HepG2 (cell line): ENCODE measurements at regions not wholly inside any gene's neighbourhood (a gene's known extent, or its start where the extent isn't known, plus 50 kb on each side); places are given as distances from the start of the nearest gene placed in this dataset.

Source experiments
- ATAC-seq: fragments of 200-7000 bp; cut with Tn5 transposase; 3 replicates; pipeline ENCODE4 v1.9.1; 2020; ENCODE audit warnings: mild to moderate bottlenecking, moderate library complexity
- BruUV-seq: library from RNA; stranded (reverse); fragments of 400-500 nt; replicated peaks from 2 replicates; lab custom pipeline; 2021; lab: Mats Ljungman, UMichigan
- CTCF ChIA-PET: fragments of 300-600 bp; formaldehyde crosslinking; extraction: SDS; loops from one replicate; lab custom pipeline; 2021; ENCODE audit warnings: low total read pairs, inconsistent platforms, low intra/inter-chr PET ratio; lab: Yijun Ruan, JAX
- POLR2A ChIA-PET: fragments of 350-600 bp; sonication (Branson Sonifier 250); formaldehyde crosslinking; loops from one replicate; lab custom pipeline; 2020; ENCODE audit warnings: antibody characterized with exemption, inconsistent platforms; lab: Yijun Ruan, JAX
- DNase-seq: peaks from one replicate; pipeline ENCODE4 v3.0.0-alpha.2; 2015; ENCODE audit warnings: low spot score
- FAIRE-seq: peaks from 3 replicates; lab custom pipeline; 2011; peaks lifted over from hg19 to GRCh38; lab: Jason Lieb, UNC
- H2AFZ ChIP-seq: one replicate; pipeline ENCODE4 v1.6.1; 2011; ENCODE audit warnings: low read length, inconsistent platforms
- H3K27ac ChIP-seq: fragments of 300-600 bp; 3 replicates; pipeline ENCODE4 v1.8.0; 2011; ENCODE audit warnings: mixed run types, mild to moderate bottlenecking, mixed read lengths, low read length, inconsistent platforms; ENCODE audit not compliant: insufficient read depth; ENCODE audit errors: extremely low read length
- H3K27me3 ChIP-seq, 2 experiments: fragments of 200-600 bp in 1 of 2; 2 replicates in 1 of 2; 3 replicates in 1 of 2; pipeline versions ENCODE4 v1.6.0 to v1.8.0; 2011; ENCODE audit warnings: low read length in 2 of 2, mild to moderate bottlenecking in 2 of 2, moderate library complexity in 2 of 2, inconsistent platforms in 1 of 2; ENCODE audit not compliant: insufficient read depth in 2 of 2, control insufficient read depth in 1 of 2
- H3K36me3 ChIP-seq, 2 experiments: fragments of 200-600 bp in 1 of 2; replicated peaks in 1 of 2; 2 replicates in 1 of 2; 3 replicates in 1 of 2; pipeline versions ENCODE4 v1.5.1 to v1.8.0; 2011; ENCODE audit warnings: low read length in 2 of 2, inconsistent platforms in 1 of 2; ENCODE audit not compliant: insufficient read depth in 2 of 2, control insufficient read depth in 1 of 2
- H3K4me1 ChIP-seq: 2 replicates; pipeline ENCODE4 v1.5.1; 2012; ENCODE audit warnings: low read length, inconsistent platforms; ENCODE audit not compliant: insufficient read depth
- H3K4me2 ChIP-seq: 2 replicates; pipeline ENCODE4 v1.6.0; 2011; ENCODE audit warnings: low read depth, low read length, inconsistent platforms
- H3K4me3 ChIP-seq, 3 experiments: fragments of 200-600 bp in 1 of 3; sonication (generic), shearing (Covaris generic) in 1 of 3; replicated peaks in 1 of 3; 2 replicates each; pipeline ENCODE4 v1.5.1; 2011 to 2016; ENCODE audit warnings: low read length in 3 of 3, inconsistent platforms in 2 of 3, low read depth in 2 of 3, mild to moderate bottlenecking in 2 of 3, control low read depth in 1 of 3, mixed read lengths in 1 of 3; ENCODE audit not compliant: insufficient read depth in 1 of 3
- H3K79me2 ChIP-seq: one replicate; pipeline ENCODE4 v1.6.1; 2011; ENCODE audit warnings: low read length, inconsistent platforms; ENCODE audit not compliant: insufficient read depth
- H3K9ac ChIP-seq: 2 replicates; pipeline ENCODE4 v1.6.0; 2011; ENCODE audit warnings: mild to moderate bottlenecking, low read depth, low read length, inconsistent platforms; ENCODE audit not compliant: insufficient read depth
- H3K9me3 ChIP-seq: 2 replicates; pipeline ENCODE4 v1.5.1; 2012; ENCODE audit warnings: mild to moderate bottlenecking, low read length
- H4K20me1 ChIP-seq: 2 replicates; pipeline ENCODE4 v1.6.0; 2011; ENCODE audit warnings: inconsistent platforms, mild to moderate bottlenecking, low read length, moderate library complexity; ENCODE audit not compliant: insufficient read depth
- ARNTL ChIP-seq: sonication (generic); formaldehyde crosslinking; IDR thresholded peaks from 2 replicates; pipeline ENCODE4 v1.4.0; 2020; ENCODE audit warnings: mild to moderate bottlenecking, missing genetic modification reagents
- BCL6 ChIP-seq: IDR thresholded peaks from 2 replicates; pipeline ENCODE4 v1.6.1; 2016; ENCODE audit warnings: missing genetic modification reagents, missing compliant biosample characterization
- CHD2 ChIP-seq: IDR thresholded peaks from 2 replicates; pipeline ENCODE4 v1.6.1; 2011; ENCODE audit warnings: low read depth, low read length, improper control_type of control experiment
- EEA1 ChIP-seq: sonication (generic); formaldehyde crosslinking; IDR thresholded peaks from 2 replicates; pipeline ENCODE4 v1.5.1; 2020; ENCODE audit warnings: mild to moderate bottlenecking, missing genetic modification reagents, borderline replicate concordance
- ETS1 ChIP-seq: sonication (generic); formaldehyde crosslinking; IDR thresholded peaks from 2 replicates; pipeline ENCODE4 v1.4.0; 2020; ENCODE audit warnings: missing genetic modification reagents
- PRDM10 ChIP-seq: sonication (generic); formaldehyde crosslinking; IDR thresholded peaks from 2 replicates; pipeline ENCODE4 v1.4.0; 2020; ENCODE audit warnings: low read depth, missing genetic modification reagents
- TBX2 ChIP-seq: sonication (generic); formaldehyde crosslinking; IDR thresholded peaks from 2 replicates; pipeline ENCODE4 v1.5.0; 2020; ENCODE audit warnings: missing genetic modification reagents, mild to moderate bottlenecking, borderline replicate concordance
- ZNF232 ChIP-seq: sonication (generic); formaldehyde crosslinking; IDR thresholded peaks from 2 replicates; pipeline ENCODE4 v1.4.0; 2020; ENCODE audit warnings: missing genetic modification reagents, borderline replicate concordance
- ZNF264 ChIP-seq: sonication (generic); formaldehyde crosslinking; IDR thresholded peaks from 2 replicates; pipeline ENCODE4 v1.4.0; 2020; ENCODE audit warnings: missing genetic modification reagents
- ZNF317 ChIP-seq: sonication (generic); formaldehyde crosslinking; IDR thresholded peaks from 2 replicates; pipeline ENCODE4 v1.5.0; 2020; ENCODE audit warnings: mild to moderate bottlenecking, missing genetic modification reagents
- ZNF34 ChIP-seq: sonication (generic); formaldehyde crosslinking; IDR thresholded peaks from 2 replicates; pipeline ENCODE4 v1.4.0; 2020; ENCODE audit warnings: mild to moderate bottlenecking, missing genetic modification reagents, borderline replicate concordance
- ZNF678 ChIP-seq: sonication (generic); formaldehyde crosslinking; IDR thresholded peaks from 2 replicates; pipeline ENCODE4 v1.4.0; 2020; ENCODE audit warnings: mild to moderate bottlenecking, missing genetic modification reagents
- ZNF788 ChIP-seq: sonication (generic); formaldehyde crosslinking; IDR thresholded peaks from 2 replicates; pipeline ENCODE4 v1.5.0; 2020; ENCODE audit warnings: mild to moderate bottlenecking, missing genetic modification reagents, borderline replicate concordance
- ZSCAN30 ChIP-seq: sonication (generic); formaldehyde crosslinking; IDR thresholded peaks from 2 replicates; pipeline ENCODE4 v1.5.0; 2020; ENCODE audit warnings: mild to moderate bottlenecking, missing genetic modification reagents
- WGBS: methylation state at CpG from one replicate; pipeline ENCODE4 v1.1.6; 2017; ENCODE audit warnings: low lambda C conversion rate; 5-methylcytosine and 5-hydroxymethylcytosine counted together
- in situ Hi-C: cut with HindIII; loops from 2 replicates; pipeline ENCODE4 v1.10.0; 2017; ENCODE audit warnings: low pct_unique_long_range_greater_than_20kb; ENCODE audit not compliant: extremely low pct_ligation_motif_present
- intact Hi-C: fragments of 100-400 bp; cut with micrococcal nuclease; formaldehyde crosslinking; loops from one replicate; pipeline ENCODE4 v1.10.0; 2022; ENCODE audit not compliant: unreplicated experiment
- TF ChIP-seq, protein P1 (sequence below): sonication (generic); formaldehyde crosslinking; conservative IDR thresholded peaks from 2 replicates; pipeline ENCODE4 v1.8.0; 2022; ENCODE audit warnings: low read depth, missing genetic modification reagents

DNA sequence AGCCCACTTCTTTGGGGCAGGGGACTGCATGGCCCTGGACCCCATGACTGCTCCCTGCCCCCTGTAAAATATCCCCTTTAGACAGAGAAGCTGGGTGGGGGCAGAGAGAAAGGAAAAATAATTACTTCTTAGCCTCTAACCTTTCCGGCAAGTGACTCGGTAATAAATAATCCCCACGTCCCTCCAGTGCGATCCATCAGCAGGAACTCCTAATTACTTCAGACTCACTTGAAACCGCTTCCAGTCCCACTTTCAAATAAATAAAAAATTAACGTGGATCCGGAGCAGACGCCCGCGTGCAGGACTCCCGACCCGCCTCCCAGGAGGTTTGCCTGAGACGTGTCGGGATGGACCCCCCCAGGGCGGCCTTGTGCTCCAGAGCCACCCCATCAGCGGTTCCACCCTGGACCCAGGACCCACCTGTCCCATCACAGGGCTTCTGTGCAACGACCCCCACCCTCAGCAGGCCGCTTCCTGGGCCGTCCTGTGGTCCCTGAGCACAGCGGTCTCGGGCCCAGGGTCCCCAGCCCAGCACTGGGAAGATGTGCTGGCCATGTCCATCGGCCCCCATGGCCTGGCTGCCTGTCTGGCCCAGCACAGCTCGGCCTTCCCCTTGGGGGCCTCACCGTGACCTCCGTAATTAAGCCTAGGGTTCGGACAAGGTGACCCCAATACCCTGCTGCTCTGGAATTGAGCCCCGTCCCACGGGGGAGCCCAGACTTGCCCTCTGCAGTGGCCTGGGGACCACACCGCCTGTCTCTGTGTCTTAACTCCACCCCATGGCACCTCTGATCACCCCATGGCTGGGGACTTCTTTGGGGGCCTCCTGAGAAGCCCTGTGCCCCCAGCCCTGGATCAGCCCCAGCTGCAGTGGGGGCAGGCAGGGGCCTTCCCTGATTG, 108.0 kb downstream of the UNCX start:
- Histone ChIP-seq H3K36me3 (no peaks in the 10 kb centered on the region), H3K9ac (no peak overlapping the region), H3K27ac (no peak overlapping the region), H3K27me3 (peaks cover 6 to 48% of the 10 kb centered on the region in 2 experiments), H4K20me1 (no peaks in the 10 kb centered on the region), H2AFZ (no peak overlapping the region), H3K4me1 (no peaks in the 10 kb centered on the region), H3K4me2 (no peak overlapping the region), H3K9me3 (peaks cover 13% of the 10 kb centered on the region), H3K4me3 (no peak overlapping the region), H3K79me2 (no peaks in the 10 kb centered on the region)
- DNase-seq (no peak), ATAC-seq (no peak; the same call in 2 of the 3 replicates), FAIRE-seq (no peak)
- in situ Hi-C loops (no loop called here), intact Hi-C loops (no loop called here)
- no peak for TF ChIP-seq EEA1
- TF ChIP-seq ARNTL (CRISPR knock-in tag) = no peak
- TF ChIP-seq ZNF34 = no peak
- TF ChIP-seq BCL6 (CRISPR knock-in tag) = no peak
- TF ChIP-seq ZSCAN30 (CRISPR knock-in tag) = no peak
- no peak for TF ChIP-seq CHD2
- no peak for TF ChIP-seq ZNF788 (CRISPR knock-in tag)
- TF ChIP-seq, protein P1, sequence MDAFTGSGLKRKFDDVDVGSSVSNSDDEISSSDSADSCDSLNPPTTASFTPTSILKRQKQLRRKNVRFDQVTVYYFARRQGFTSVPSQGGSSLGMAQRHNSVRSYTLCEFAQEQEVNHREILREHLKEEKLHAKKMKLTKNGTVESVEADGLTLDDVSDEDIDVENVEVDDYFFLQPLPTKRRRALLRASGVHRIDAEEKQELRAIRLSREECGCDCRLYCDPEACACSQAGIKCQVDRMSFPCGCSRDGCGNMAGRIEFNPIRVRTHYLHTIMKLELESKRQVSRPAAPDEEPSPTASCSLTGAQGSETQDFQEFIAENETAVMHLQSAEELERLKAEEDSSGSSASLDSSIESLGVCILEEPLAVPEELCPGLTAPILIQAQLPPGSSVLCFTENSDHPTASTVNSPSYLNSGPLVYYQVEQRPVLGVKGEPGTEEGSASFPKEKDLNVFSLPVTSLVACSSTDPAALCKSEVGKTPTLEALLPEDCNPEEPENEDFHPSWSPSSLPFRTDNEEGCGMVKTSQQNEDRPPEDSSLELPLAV = no peak
- TF ChIP-seq ZNF264 = no peak
- no peak for TF ChIP-seq ZNF232
- no peak for TF ChIP-seq TBX2 (CRISPR knock-in tag)
- no peak for TF ChIP-seq ZNF678
- no peak for TF ChIP-seq PRDM10 (CRISPR knock-in tag)
- TF ChIP-seq ZNF317 (CRISPR knock-in tag) = no peak
- TF ChIP-seq ETS1 (CRISPR knock-in tag) = no peak
- no TSS peak for BruUV-seq
- POLR2A ChIA-PET = no interaction called here
- CTCF ChIA-PET = no interaction called here
- WGBS = 25% methylated on average over 11 of the region's 29 CpGs
